Loucy (cell line): ENCODE measurements at regions not wholly inside any gene's neighbourhood (a gene's known extent, or its start where the extent isn't known, plus 50 kb on each side); places are given as distances from the start of the nearest gene placed in this dataset.

ENCODE experiments used
- CTCF ChIP-seq: fragments of 200-600 bp; sonication (generic); conservative IDR thresholded peaks from 2 replicates; pipeline ENCODE4 v1.5.1; 2014; ENCODE audit warnings: mild to moderate bottlenecking, antibody characterized with exemption, low read length
- EZH2phosphoT487 ChIP-seq: fragments of 200-600 bp; IDR thresholded peaks from 2 replicates; pipeline ENCODE4 v1.6.1; 2018; ENCODE audit warnings: antibody characterized with exemption, mild to moderate bottlenecking, moderate library complexity, borderline replicate concordance

GRCh38 chr16:79404571-79404970 is 196.0 kb downstream of the MAF start:
- TF ChIP-seq CTCF (no peak), EZH2phosphoT487 (no peak)
